ENCODE measurements at regions not wholly inside any gene's neighbourhood (a gene's known extent, or its start where the extent isn't known, plus 50 kb on each side); places are given as distances from the start of the nearest gene placed in this dataset.

DNA sequence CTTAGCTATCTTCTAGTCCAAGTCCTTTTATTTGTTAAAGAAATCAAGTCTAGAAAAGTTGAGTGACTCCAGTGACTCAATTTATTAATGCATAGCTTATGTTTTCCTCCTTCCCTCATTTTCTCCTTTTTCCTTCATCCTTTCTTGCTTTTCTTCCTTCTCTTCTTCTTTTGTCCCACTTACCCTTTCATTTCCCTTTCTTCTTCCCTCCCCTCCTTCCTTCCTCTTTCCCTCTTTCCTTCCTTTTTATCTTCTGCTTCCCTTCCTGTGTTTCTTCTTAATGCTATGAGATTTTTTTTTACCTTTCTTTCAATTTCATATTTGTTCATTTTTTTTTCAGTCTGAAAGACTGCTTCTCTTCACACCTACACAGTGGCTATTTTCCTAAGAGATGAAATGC, 555.5 kb downstream of the PIK3C3 start:
- Histone ChIP-seq H3K27me3 (ENCODE audit: control insufficient read depth in 1 of 2, insufficient read depth in 1 of 2, low read length in 2 of 2) (no peaks in the 10 kb centered on the region), H3K36me3 (ENCODE audit: control insufficient read depth in 1 of 2, insufficient read depth in 2 of 2, low read depth in 1 of 2, low read length in 2 of 2) (no peaks in the 10 kb centered on the region), H3K4me3 (ENCODE audit: insufficient read depth in 1 of 2, low read depth in 1 of 2, low read length in 2 of 2) (no peak overlapping the region), H2BK12ac (ENCODE audit: low read length in 2 of 2) (no peak overlapping the region), H2BK120ac (ENCODE audit: low read depth, low read length) (no peak overlapping the region), H3K79me1 (replicated peaks; ENCODE audit: low read length, poor library complexity, severe bottlenecking) (no peaks in the 10 kb centered on the region), H3K4me2 (ENCODE audit: low read length, poor library complexity, severe bottlenecking) (no peak overlapping the region), H2BK5ac (ENCODE audit: low read depth, low read length, poor library complexity, severe bottlenecking) (no peak overlapping the region), H4K8ac (ENCODE audit: low read length) (no peak overlapping the region), H3K23ac (ENCODE audit: low read length in 2 of 2) (no peak overlapping the region), H3K4me1 (ENCODE audit: control insufficient read depth, insufficient read depth, low read depth, low read length) (no peaks in the 10 kb centered on the region), H3K4ac (ENCODE audit: low read depth in 1 of 2, low read length in 2 of 2) (no peak overlapping the region), H4K91ac (ENCODE audit: low read length) (no peak overlapping the region), H3K9ac (ENCODE audit: low read length) (no peak overlapping the region), H2AFZ (ENCODE audit: low read depth, low read length) (no peak overlapping the region), H3K18ac (ENCODE audit: low read depth in 1 of 2, low read length in 2 of 2) (no peak overlapping the region), H2AK5ac (ENCODE audit: low read length, severe bottlenecking) (no peak overlapping the region), H2BK15ac (ENCODE audit: low read depth, poor library complexity, severe bottlenecking) (no peak overlapping the region), H3K14ac (ENCODE audit: low read length in 2 of 2) (no peak overlapping the region), H3K9me3 (ENCODE audit: control insufficient read depth, low read length) (no peaks in the 10 kb centered on the region), H3K27ac (ENCODE audit: low read length, poor library complexity, severe bottlenecking) (peak overlapping the region; percentile 96)
- DNase-seq, result no peak

- no peak overlapping the region for H3K4me2 ChIP-seq (ENCODE audit: low read length, poor library complexity, severe bottlenecking)
- H3K27ac ChIP-seq (ENCODE audit: low read length, poor library complexity, severe bottlenecking), result peak overlapping the region; percentile 62
- no peak overlapping the region for H3K23ac ChIP-seq (ENCODE audit: low read length in 2 of 2)
- H2BK120ac ChIP-seq (ENCODE audit: low read depth, low read length), result no peak overlapping the region
- WGBS, result no CpG with 5 or more reads among the region's 1 CpG
- no peak overlapping the region for H2BK12ac ChIP-seq (ENCODE audit: low read length in 2 of 2)
- H3K4me3 ChIP-seq (ENCODE audit: insufficient read depth in 1 of 2, low read depth in 1 of 2, low read length in 2 of 2), result no peak overlapping the region
- no peak overlapping the region for H2BK15ac ChIP-seq (ENCODE audit: low read depth, poor library complexity, severe bottlenecking)
- H3K18ac ChIP-seq (ENCODE audit: low read depth in 1 of 2, low read length in 2 of 2), result no peak overlapping the region
- H3K14ac ChIP-seq (ENCODE audit: low read length in 2 of 2), result no peak overlapping the region
- H3K9ac ChIP-seq (ENCODE audit: low read length), result no peak overlapping the region
- no peak overlapping the region for H2BK5ac ChIP-seq (ENCODE audit: low read depth, low read length, poor library complexity, severe bottlenecking)
- H2AK5ac ChIP-seq (ENCODE audit: low read length, severe bottlenecking), result peak overlapping the region; percentile 99
- no peak overlapping the region for H3K4ac ChIP-seq (ENCODE audit: low read depth in 1 of 2, low read length in 2 of 2)
- no peaks in the 10 kb centered on the region for H3K4me1 ChIP-seq (ENCODE audit: control insufficient read depth, insufficient read depth, low read depth, low read length)
- H4K8ac ChIP-seq (ENCODE audit: low read length), result no peak overlapping the region
- no peak for DNase-seq
- H3K36me3 ChIP-seq (ENCODE audit: control insufficient read depth in 1 of 2, insufficient read depth in 2 of 2, low read depth in 1 of 2, low read length in 2 of 2), result no peaks in the 10 kb centered on the region
- no peaks in the 10 kb centered on the region for H3K27me3 ChIP-seq (ENCODE audit: control insufficient read depth in 1 of 2, insufficient read depth in 1 of 2, low read length in 2 of 2)
- H2AFZ ChIP-seq (ENCODE audit: low read depth, low read length), result no peak overlapping the region
- no peak overlapping the region for H4K91ac ChIP-seq (ENCODE audit: low read length)
- H3K9me3 ChIP-seq (ENCODE audit: control insufficient read depth, low read length), result no peaks in the 10 kb centered on the region
- no peaks in the 10 kb centered on the region for H3K79me1 ChIP-seq (replicated peaks; ENCODE audit: low read length, poor library complexity, severe bottlenecking)
Observed at GRCh38 chr18:42513441-42513840, 558.4 kb downstream of the PIK3C3 start.

DNA sequence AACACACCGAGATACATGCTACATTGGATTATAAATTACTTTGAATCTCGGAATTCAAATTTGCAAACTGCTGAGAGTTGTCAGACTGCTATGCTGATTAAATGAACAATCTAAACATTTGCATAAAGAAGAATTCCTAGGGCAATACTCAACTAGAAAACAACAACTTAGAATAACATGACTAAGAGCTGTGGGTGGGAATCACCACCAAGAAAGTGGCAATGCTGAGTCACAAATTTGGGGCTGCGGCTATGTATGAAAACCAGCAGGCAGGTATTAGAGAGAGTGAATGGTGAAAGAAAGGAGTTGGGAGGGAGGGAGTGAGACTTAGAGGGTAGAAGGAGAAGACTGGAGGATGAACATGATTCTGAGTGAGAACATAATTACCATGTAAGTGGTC, 559.5 kb downstream of the PIK3C3 start:
- H2AFZ ChIP-seq (ENCODE audit: low read depth, low read length), result no peak overlapping the region
- H3K9me3 ChIP-seq (ENCODE audit: control insufficient read depth, low read length), result no peaks in the 10 kb centered on the region
- no peak overlapping the region for H2BK12ac ChIP-seq (ENCODE audit: low read length in 2 of 2)
- H3K4me3 ChIP-seq (ENCODE audit: insufficient read depth in 1 of 2, low read depth in 1 of 2, low read length in 2 of 2), result no peak overlapping the region
- no peak overlapping the region for H3K4ac ChIP-seq (ENCODE audit: low read depth in 1 of 2, low read length in 2 of 2)
- H2AK5ac ChIP-seq (ENCODE audit: low read length, severe bottlenecking), result no peak overlapping the region
- no peak overlapping the region for H2BK5ac ChIP-seq (ENCODE audit: low read depth, low read length, poor library complexity, severe bottlenecking)
- H3K79me1 ChIP-seq (replicated peaks; ENCODE audit: low read length, poor library complexity, severe bottlenecking), result no peaks in the 10 kb centered on the region
- no peak overlapping the region for H4K91ac ChIP-seq (ENCODE audit: low read length)
- no peak overlapping the region for H3K23ac ChIP-seq (ENCODE audit: low read length in 2 of 2)
- H3K18ac ChIP-seq (ENCODE audit: low read depth in 1 of 2, low read length in 2 of 2), result no peak overlapping the region
- H3K27me3 ChIP-seq (ENCODE audit: control insufficient read depth in 1 of 2, insufficient read depth in 1 of 2, low read length in 2 of 2), result no peaks in the 10 kb centered on the region
- H3K14ac ChIP-seq (ENCODE audit: low read length in 2 of 2), result no peak overlapping the region
- no peaks in the 10 kb centered on the region for H3K36me3 ChIP-seq (ENCODE audit: control insufficient read depth in 1 of 2, insufficient read depth in 2 of 2, low read depth in 1 of 2, low read length in 2 of 2)
- peak overlapping the region; percentile 48 for H3K4me2 ChIP-seq (ENCODE audit: low read length, poor library complexity, severe bottlenecking)
- H3K4me1 ChIP-seq (ENCODE audit: control insufficient read depth, insufficient read depth, low read depth, low read length), result no peaks in the 10 kb centered on the region
- 15% methylated on average over 1 of the region's 3 CpGs for WGBS
- H3K9ac ChIP-seq (ENCODE audit: low read length), result no peak overlapping the region
- H2BK120ac ChIP-seq (ENCODE audit: low read depth, low read length), result no peak overlapping the region
- peak overlapping the region; percentile 53 for H3K27ac ChIP-seq (ENCODE audit: low read length, poor library complexity, severe bottlenecking)
- DNase-seq, result peak; percentile 43
- H2BK15ac ChIP-seq (ENCODE audit: low read depth, poor library complexity, severe bottlenecking), result no peak overlapping the region
- no peak overlapping the region for H4K8ac ChIP-seq (ENCODE audit: low read length)

GRCh38 chr18:42517896-42518295, 562.9 kb downstream of the PIK3C3 start:
- no peaks in the 10 kb centered on the region for H3K79me1 ChIP-seq (replicated peaks; ENCODE audit: low read length, poor library complexity, severe bottlenecking)
- H3K9me3 ChIP-seq (ENCODE audit: control insufficient read depth, low read length), result no peaks in the 10 kb centered on the region
- H2BK120ac ChIP-seq (ENCODE audit: low read depth, low read length), result no peak overlapping the region
- DNase-seq, result no peak
- no peaks in the 10 kb centered on the region for H3K36me3 ChIP-seq (ENCODE audit: control insufficient read depth in 1 of 2, insufficient read depth in 2 of 2, low read depth in 1 of 2, low read length in 2 of 2)
- H3K18ac ChIP-seq (ENCODE audit: low read depth in 1 of 2, low read length in 2 of 2), result no peak overlapping the region
- no peak overlapping the region for H3K14ac ChIP-seq (ENCODE audit: low read length in 2 of 2)
- no peak overlapping the region for H2BK12ac ChIP-seq (ENCODE audit: low read length in 2 of 2)
- no peak overlapping the region for H3K4ac ChIP-seq (ENCODE audit: low read depth in 1 of 2, low read length in 2 of 2)
- no peak overlapping the region for H2AK5ac ChIP-seq (ENCODE audit: low read length, severe bottlenecking)
- H3K23ac ChIP-seq (ENCODE audit: low read length in 2 of 2), result no peak overlapping the region
- H3K27ac ChIP-seq (ENCODE audit: low read length, poor library complexity, severe bottlenecking), result no peak overlapping the region
- H2BK5ac ChIP-seq (ENCODE audit: low read depth, low read length, poor library complexity, severe bottlenecking), result no peak overlapping the region
- no peak overlapping the region for H4K8ac ChIP-seq (ENCODE audit: low read length)
- H4K91ac ChIP-seq (ENCODE audit: low read length), result no peak overlapping the region
- no peak overlapping the region for H3K9ac ChIP-seq (ENCODE audit: low read length)
- no peaks in the 10 kb centered on the region for H3K4me1 ChIP-seq (ENCODE audit: control insufficient read depth, insufficient read depth, low read depth, low read length)
- H3K4me3 ChIP-seq (ENCODE audit: insufficient read depth in 1 of 2, low read depth in 1 of 2, low read length in 2 of 2), result no peak overlapping the region
- no peak overlapping the region for H3K4me2 ChIP-seq (ENCODE audit: low read length, poor library complexity, severe bottlenecking)
- no peaks in the 10 kb centered on the region for H3K27me3 ChIP-seq (ENCODE audit: control insufficient read depth in 1 of 2, insufficient read depth in 1 of 2, low read length in 2 of 2)
- H2BK15ac ChIP-seq (ENCODE audit: low read depth, poor library complexity, severe bottlenecking), result no peak overlapping the region
- H2AFZ ChIP-seq (ENCODE audit: low read depth, low read length), result no peak overlapping the region

Measured in mesenchymal stem cell (in vitro differentiated cells and primary cell).